GM19240 (cell line): ENCODE measurements at regions not wholly inside any gene's neighbourhood (a gene's known extent, or its start where the extent isn't known, plus 50 kb on each side); places are given as distances from the start of the nearest gene placed in this dataset.

Experiments
- DNase-seq: peaks from one replicate; pipeline ENCODE4 v3.0.0; 2011; ENCODE audit warnings: low spot score; ENCODE audit not compliant: insufficient read length

GRCh38 chr12:88251798-88252197 is 109.7 kb downstream of the TMTC3 start:
- no peak for DNase-seq

- DNase-seq: no peak
Measured at GRCh38 chr12:88253371-88253978, 111.4 kb downstream of the TMTC3 start.

GRCh38 chr12:88255224-88255623 is 113.1 kb downstream of the TMTC3 start:
- no peak for DNase-seq

GRCh38 chr12:88255847-88256246 is 113.7 kb downstream of the TMTC3 start:
- DNase-seq: no peak

GRCh38 chr12:88258396-88258795 is 116.3 kb downstream of the TMTC3 start:
- DNase-seq: no peak

- no peak for DNase-seq
Measured at GRCh38 chr12:88266806-88267360, 124.8 kb downstream of the TMTC3 start.

- DNase-seq: no peak
Measured at GRCh38 chr12:88267630-88268029, 125.5 kb downstream of the TMTC3 start.

GRCh38 chr12:88272456-88272855 is 130.3 kb downstream of the TMTC3 start:
- DNase-seq: no peak

- DNase-seq: no peak
Measured at GRCh38 chr12:88273450-88273849, 131.3 kb downstream of the TMTC3 start.

GRCh38 chr12:88273875-88274274 is 131.8 kb downstream of the TMTC3 start:
- DNase-seq: no peak

GRCh38 chr12:88291498-88292131 is 149.5 kb downstream of the TMTC3 start:
- DNase-seq: no peak

- no peak for DNase-seq
Measured at GRCh38 chr12:88298014-88298682, 156.0 kb downstream of the TMTC3 start.

GRCh38 chr12:88298761-88299242 is 156.7 kb downstream of the TMTC3 start:
- no peak for DNase-seq

GRCh38 chr12:88299567-88300101 is 157.5 kb downstream of the TMTC3 start:
- DNase-seq: peak; percentile 6

- no peak for DNase-seq
Measured at GRCh38 chr12:88300931-88301330, 158.8 kb downstream of the TMTC3 start.

- DNase-seq: no peak
Measured at GRCh38 chr12:88303335-88303734, 161.2 kb downstream of the TMTC3 start.

GRCh38 chr12:88305254-88305890 is 163.3 kb downstream of the TMTC3 start:
- no peak for DNase-seq

- DNase-seq: no peak
Measured at GRCh38 chr12:88306471-88307069, 164.5 kb downstream of the TMTC3 start.

GRCh38 chr12:88307961-88308360 is 165.9 kb downstream of the TMTC3 start:
- no peak for DNase-seq

- DNase-seq: no peak
Measured at GRCh38 chr12:88308825-88309224, 166.7 kb downstream of the TMTC3 start.

GRCh38 chr12:88309546-88309945 is 167.4 kb downstream of the TMTC3 start:
- DNase-seq: no peak
